AG04449 (cell line): ENCODE measurements at regions not wholly inside any gene's neighbourhood (a gene's known extent, or its start where the extent isn't known, plus 50 kb on each side); places are given as distances from the start of the nearest gene placed in this dataset.

Experiments used
- CTCF ChIA-PET: fragments of 350-600 bp; formaldehyde crosslinking; extraction: SDS; loops from one replicate; lab custom pipeline; 2021; ENCODE audit warnings: antibody characterized with exemption; lab: Yijun Ruan, JAX
- POLR2A ChIA-PET: fragments of 400-600, 350-600 bp; formaldehyde crosslinking; extraction: SDS; loops from one replicate; lab custom pipeline; 2020; ENCODE audit warnings: antibody characterized with exemption, inconsistent platforms; lab: Yijun Ruan, JAX
- DNase-seq: peaks from one replicate; pipeline ENCODE4 v3.0.0-alpha.2; 2010; ENCODE audit warnings: low read depth, low spot score
- H3K4me3 ChIP-seq: 2 replicates; pipeline ENCODE4 v1.5.1; 2011; ENCODE audit warnings: low read depth, mild to moderate bottlenecking, control low read depth, low read length
- CTCF ChIP-seq: IDR thresholded peaks from one replicate; pipeline ENCODE4 v1.5.1; 2011; ENCODE audit warnings: mild to moderate bottlenecking, moderate library complexity, low read length, control low read depth, inconsistent platforms; ENCODE audit not compliant: insufficient read depth; ENCODE audit errors: missing control alignments

DNA sequence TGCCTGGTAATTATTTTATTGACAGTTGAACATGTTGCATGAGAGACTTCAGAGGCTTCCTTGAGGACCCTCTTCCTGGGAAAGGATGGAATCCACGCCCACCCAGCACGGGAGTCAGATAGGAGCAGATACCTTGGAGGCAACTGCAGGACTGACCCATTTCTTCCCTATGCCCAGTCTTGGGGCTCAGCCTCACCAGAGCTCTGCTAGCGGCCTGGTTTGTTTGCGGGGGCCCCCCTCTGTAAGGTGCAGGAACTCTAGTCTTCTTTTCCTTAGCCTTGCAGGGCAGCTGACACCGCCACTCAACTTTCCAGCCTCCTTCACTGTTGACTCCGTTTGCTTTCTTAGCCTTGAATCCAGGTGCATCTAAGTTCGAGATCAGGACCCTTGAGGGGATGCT, 1032.8 kb downstream of the BRD1 start:
- ChIA-PET POLR2A (no interaction called here), CTCF (no interaction called here)
- DNase-seq, result no peak
- no peak overlapping the region for H3K4me3 ChIP-seq
- TF ChIP-seq CTCF, result no peak

DNA sequence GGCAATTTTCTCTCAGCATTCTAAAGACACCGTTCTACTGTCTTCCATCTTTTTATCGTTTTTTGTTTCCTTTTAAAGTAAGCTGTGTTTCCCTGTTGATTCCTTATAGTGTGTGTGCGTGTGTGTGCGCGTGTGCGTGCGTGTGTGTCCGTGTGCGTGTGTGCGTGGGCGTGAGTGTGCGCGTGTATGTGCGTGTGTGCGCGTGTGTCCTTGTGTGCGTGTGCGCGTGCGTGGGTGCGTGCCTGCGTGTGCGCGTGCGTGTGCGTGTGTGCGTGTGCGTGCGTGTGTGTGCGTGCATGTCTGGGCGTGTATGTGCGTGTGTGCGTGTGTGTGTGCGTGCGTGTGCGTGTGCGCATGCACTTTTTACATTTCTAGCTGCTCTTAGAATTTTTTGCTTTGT, 1033.7 kb downstream of the BRD1 start:
- TF ChIP-seq CTCF, result no peak
- POLR2A ChIA-PET, result no interaction called here
- no peak for DNase-seq
- CTCF ChIA-PET, result no interaction called here
- H3K4me3 ChIP-seq, result no peak overlapping the region

DNA sequence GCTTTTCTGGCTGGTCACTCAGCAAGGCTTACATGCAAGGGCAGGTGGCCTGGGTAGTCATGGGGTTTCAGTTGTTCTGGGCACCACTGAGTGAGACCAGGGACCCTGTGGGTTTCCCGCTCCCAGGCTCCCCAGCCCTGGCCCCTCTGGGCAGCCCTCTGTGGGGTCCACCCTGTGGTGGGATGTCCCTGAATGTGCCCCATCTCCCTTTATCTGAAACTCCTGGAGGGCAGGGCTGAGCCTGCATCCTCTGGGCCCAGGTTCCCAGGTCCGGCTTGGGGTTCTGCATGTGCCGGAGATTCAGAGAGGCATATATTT, 1041.0 kb downstream of the BRD1 start:
- H3K4me3 ChIP-seq, result no peak overlapping the region
- CTCF ChIA-PET, result no interaction called here
- no peak for TF ChIP-seq CTCF
- no peak for DNase-seq
- POLR2A ChIA-PET, result no interaction called here

DNA sequence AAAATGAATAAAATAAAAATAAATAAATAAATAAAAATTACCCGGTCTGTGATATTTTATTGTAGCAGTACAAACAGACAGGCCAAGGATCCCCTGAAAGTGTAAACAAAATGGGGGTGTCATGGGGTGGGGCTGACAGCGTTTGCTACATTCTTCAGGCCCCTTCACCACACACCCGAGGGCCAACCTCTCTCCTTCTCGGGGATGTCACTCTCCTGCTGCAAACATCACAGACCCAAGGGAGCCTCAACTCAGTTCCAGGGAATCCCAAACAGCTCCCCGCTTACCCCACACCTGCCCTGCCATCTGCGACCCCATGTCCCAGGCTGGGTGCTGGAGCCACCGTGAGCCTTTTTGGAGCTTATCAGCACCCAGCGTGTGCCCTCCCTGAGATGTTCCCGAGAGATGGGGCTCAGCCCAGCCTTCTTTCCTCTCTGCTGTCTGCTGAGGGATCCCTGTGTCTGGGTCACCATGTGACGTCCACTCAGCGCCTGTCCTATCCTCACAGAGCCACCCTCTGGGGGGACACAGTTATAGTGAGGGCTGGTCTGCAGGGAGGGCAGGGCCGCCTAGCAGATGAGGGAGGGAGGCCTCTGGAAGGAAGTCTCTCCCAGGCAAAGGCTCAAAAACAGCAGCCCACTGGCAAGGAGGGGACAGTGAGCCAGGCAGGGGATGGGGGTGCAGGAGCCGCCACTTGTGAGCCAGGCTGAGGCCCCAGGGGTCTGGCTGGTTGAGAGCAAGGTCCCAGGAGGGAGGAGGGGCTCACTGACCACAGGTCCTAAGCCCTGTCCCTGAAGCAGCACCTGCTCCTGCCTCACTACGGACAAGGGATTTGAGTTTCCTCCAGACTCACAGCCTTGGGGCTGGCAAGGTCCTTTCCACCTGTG, 1041.6 kb downstream of the BRD1 start:
- CTCF ChIA-PET, result no interaction called here
- no peak for TF ChIP-seq CTCF
- POLR2A ChIA-PET, result no interaction called here
- no peak for DNase-seq
- H3K4me3 ChIP-seq, result no peak overlapping the region

- CTCF ChIA-PET, result no interaction called here
- TF ChIP-seq CTCF, result no peak
- H3K4me3 ChIP-seq, result no peak overlapping the region
- DNase-seq, result no peak
- POLR2A ChIA-PET, result no interaction called here
Measured at GRCh38 chr22:48784701-48785503, 1042.8 kb downstream of the BRD1 start.

DNA sequence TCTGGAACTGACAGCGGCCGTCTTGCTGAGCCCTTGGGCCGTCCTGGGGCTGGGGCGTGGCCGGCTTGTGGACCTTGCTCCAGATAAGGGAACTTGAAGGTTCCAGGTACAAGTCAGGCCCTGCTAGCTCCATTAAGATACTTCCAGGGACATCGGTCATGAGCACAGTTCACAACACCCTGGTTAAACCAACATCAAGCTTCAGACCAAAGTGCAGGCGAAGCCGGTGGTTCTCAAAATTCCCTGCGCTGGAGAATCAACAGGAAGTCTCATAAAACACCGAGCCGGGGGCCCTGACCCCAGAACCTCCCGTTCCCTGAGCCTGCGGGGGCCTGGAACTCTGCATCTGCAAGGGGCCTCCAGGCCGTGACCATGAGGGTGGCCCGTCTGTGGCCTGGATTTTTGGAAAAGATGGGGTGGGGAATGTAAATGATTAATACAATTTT, 1043.8 kb downstream of the BRD1 start:
- no peak for TF ChIP-seq CTCF
- no peak for DNase-seq
- POLR2A ChIA-PET, result no interaction called here
- H3K4me3 ChIP-seq, result no peak overlapping the region
- CTCF ChIA-PET, result no interaction called here
